ENCODE measurements at regions not wholly inside any gene's neighbourhood (a gene's known extent, or its start where the extent isn't known, plus 50 kb on each side); places are given as distances from the start of the nearest gene placed in this dataset.
"Not testable (repeated sequence)": the region's sequence is repeated elsewhere in the genome, so short reads cannot be mapped to it uniquely, and the experiment has no call there.

DNA sequence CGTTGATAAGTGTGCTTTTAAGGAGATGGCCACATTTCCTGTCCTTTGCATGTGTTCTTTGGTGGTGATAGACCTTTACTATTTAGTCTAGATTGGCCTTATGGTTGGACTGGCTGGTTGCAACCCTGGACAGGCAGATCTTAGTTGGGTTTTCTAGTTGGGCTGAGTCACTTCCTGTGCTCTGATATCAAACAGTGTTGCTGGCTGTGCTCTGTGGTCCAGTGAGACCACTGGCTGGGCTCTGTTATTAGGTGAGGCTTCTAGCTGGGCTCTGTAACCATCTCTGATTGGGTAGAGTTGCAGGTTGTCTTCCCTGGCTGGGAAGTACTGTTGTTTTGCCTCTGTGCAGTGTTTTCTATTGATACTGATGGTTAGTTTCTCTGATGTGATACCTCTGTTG, 432.5 kb downstream of the LRRC70 start:
- Mint-ChIP-seq H3K4me1 (ENCODE audit: low read depth, unreplicated experiment) (no peaks in the 10 kb centered on the region), H3K9me3 (ENCODE audit: unreplicated experiment) (peaks cover 47% of the 10 kb centered on the region), H3K4me3 (ENCODE audit: unreplicated experiment) (no peak overlapping the region), H3K36me3 (ENCODE audit: insufficient read depth, unreplicated experiment) (no peaks in the 10 kb centered on the region), H3K27me3 (ENCODE audit: insufficient read depth, unreplicated experiment) (no peaks in the 10 kb centered on the region), H3K27ac (ENCODE audit: unreplicated experiment) (no peak overlapping the region)
- ChIA-PET CTCF (no interaction called here), POLR2A (no interaction called here)
- H3K27me3 ChIP-seq (replicated peaks; ENCODE audit: control insufficient read depth, insufficient read depth, low read length) = no peaks in the 10 kb centered on the region
- H3K36me3 ChIP-seq (ENCODE audit: control insufficient read depth, insufficient read depth, low read length) = no peaks in the 10 kb centered on the region
- H3K9me3 ChIP-seq = peaks cover 11% of the 10 kb centered on the region; the same call in 1 of the 2 replicates
- no peak for DNase-seq
- H3K4me1 ChIP-seq = no peaks in the 10 kb centered on the region
- no TSS peak for BruUV-seq (replicated peaks)
- no peak overlapping the region for H3K4me3 ChIP-seq (ENCODE audit: low read depth, low read length)
- TF ChIP-seq, protein P1, sequence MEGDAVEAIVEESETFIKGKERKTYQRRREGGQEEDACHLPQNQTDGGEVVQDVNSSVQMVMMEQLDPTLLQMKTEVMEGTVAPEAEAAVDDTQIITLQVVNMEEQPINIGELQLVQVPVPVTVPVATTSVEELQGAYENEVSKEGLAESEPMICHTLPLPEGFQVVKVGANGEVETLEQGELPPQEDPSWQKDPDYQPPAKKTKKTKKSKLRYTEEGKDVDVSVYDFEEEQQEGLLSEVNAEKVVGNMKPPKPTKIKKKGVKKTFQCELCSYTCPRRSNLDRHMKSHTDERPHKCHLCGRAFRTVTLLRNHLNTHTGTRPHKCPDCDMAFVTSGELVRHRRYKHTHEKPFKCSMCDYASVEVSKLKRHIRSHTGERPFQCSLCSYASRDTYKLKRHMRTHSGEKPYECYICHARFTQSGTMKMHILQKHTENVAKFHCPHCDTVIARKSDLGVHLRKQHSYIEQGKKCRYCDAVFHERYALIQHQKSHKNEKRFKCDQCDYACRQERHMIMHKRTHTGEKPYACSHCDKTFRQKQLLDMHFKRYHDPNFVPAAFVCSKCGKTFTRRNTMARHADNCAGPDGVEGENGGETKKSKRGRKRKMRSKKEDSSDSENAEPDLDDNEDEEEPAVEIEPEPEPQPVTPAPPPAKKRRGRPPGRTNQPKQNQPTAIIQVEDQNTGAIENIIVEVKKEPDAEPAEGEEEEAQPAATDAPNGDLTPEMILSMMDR (IDR thresholded peaks at IDR 0.05; ENCODE audit: insufficient read depth in 1 of 2, low read depth in 1 of 2, low read length in 1 of 2, severe bottlenecking in 1 of 2, unreplicated experiment in 1 of 2) = no peak
- intact Hi-C loops (cut with micrococcal nuclease; ENCODE audit: unreplicated experiment) = no loop called here

DNA sequence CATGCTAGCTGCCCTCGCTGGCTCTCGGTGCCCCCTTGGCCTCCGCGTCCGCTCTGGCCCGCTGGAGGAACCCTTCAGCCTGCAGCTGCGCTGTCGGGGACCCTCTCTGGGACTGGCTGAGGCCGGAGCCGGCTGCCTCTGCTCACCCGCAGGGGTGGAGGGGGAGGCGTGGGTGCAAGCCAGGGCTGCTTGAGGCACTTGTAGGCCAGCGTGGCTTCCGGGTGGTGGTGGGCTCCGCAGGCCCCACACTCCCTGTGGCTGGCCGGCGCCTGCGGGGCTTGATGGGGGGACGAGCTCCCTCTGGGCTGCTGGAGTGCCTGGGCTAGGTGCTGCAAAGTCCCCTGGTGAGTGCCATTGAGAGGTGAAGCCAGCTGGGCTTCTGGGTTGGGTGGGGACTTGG, 429.6 kb downstream of the LRRC70 start:
- Mint-ChIP-seq H3K4me3 (ENCODE audit: unreplicated experiment) (no peak overlapping the region), H3K27me3 (ENCODE audit: insufficient read depth, unreplicated experiment) (no peaks in the 10 kb centered on the region), H3K9me3 (ENCODE audit: unreplicated experiment) (peaks cover 39% of the 10 kb centered on the region), H3K27ac (ENCODE audit: unreplicated experiment) (no peak overlapping the region), H3K4me1 (ENCODE audit: low read depth, unreplicated experiment) (no peaks in the 10 kb centered on the region), H3K36me3 (ENCODE audit: insufficient read depth, unreplicated experiment) (no peaks in the 10 kb centered on the region)
- intact Hi-C loops (cut with micrococcal nuclease; ENCODE audit: unreplicated experiment) = no loop called here
- no peaks in the 10 kb centered on the region for H3K27me3 ChIP-seq (replicated peaks; ENCODE audit: control insufficient read depth, insufficient read depth, low read length)
- BruUV-seq (replicated peaks) = no TSS peak
- CTCF ChIA-PET = no interaction called here
- H3K9me3 ChIP-seq = peaks cover 9% of the 10 kb centered on the region
- no peaks in the 10 kb centered on the region for H3K36me3 ChIP-seq (ENCODE audit: control insufficient read depth, insufficient read depth, low read length)
- POLR2A ChIA-PET = no interaction called here
- no peak for DNase-seq
- TF ChIP-seq, protein P1 (IDR thresholded peaks at IDR 0.05; ENCODE audit: insufficient read depth in 1 of 2, low read depth in 1 of 2, low read length in 1 of 2, severe bottlenecking in 1 of 2, unreplicated experiment in 1 of 2) = no peak
- H3K4me3 ChIP-seq (ENCODE audit: low read depth, low read length) = no peak overlapping the region
- no peaks in the 10 kb centered on the region for H3K4me1 ChIP-seq

DNA sequence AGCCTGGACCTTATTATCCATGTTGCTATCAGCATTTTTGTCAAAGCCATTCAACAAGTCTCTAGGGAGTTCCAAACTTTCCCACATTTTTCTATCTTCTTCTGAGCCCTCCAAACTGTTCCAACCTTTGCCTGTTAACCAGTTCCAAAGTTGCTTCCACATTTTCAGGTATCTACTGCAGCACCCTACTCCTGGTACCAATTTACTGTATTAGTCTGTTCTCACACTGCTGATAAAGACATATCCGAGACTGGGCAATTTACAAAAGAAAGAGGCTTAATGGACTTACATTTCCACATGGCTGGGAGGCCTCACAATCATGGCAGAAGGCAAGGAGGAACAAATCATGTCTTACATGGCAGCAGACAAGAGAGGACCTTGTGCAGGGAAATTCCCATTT, 416.2 kb downstream of the LRRC70 start:
- H3K27me3 Mint-ChIP-seq (ENCODE audit: insufficient read depth, unreplicated experiment); H3K36me3 ChIP-seq (ENCODE audit: control insufficient read depth, insufficient read depth, low read length); DNase-seq; POLR2A ChIA-PET; BruUV-seq (replicated peaks); H3K36me3 Mint-ChIP-seq (ENCODE audit: insufficient read depth, unreplicated experiment); H3K4me3 Mint-ChIP-seq (ENCODE audit: unreplicated experiment); intact Hi-C loops (cut with micrococcal nuclease; ENCODE audit: unreplicated experiment); H3K4me3 ChIP-seq (ENCODE audit: low read depth, low read length); H3K4me1 Mint-ChIP-seq (ENCODE audit: low read depth, unreplicated experiment); H3K4me1 ChIP-seq; H3K27ac Mint-ChIP-seq (ENCODE audit: unreplicated experiment); CTCF ChIA-PET; H3K27me3 ChIP-seq (replicated peaks; ENCODE audit: control insufficient read depth, insufficient read depth, low read length): not testable (repeated sequence)
- H3K9me3 ChIP-seq = peaks cover 16% of the 10 kb centered on the region; the same call in 1 of the 2 replicates
- peaks cover 78% of the 10 kb centered on the region for H3K9me3 Mint-ChIP-seq (ENCODE audit: unreplicated experiment)

DNA sequence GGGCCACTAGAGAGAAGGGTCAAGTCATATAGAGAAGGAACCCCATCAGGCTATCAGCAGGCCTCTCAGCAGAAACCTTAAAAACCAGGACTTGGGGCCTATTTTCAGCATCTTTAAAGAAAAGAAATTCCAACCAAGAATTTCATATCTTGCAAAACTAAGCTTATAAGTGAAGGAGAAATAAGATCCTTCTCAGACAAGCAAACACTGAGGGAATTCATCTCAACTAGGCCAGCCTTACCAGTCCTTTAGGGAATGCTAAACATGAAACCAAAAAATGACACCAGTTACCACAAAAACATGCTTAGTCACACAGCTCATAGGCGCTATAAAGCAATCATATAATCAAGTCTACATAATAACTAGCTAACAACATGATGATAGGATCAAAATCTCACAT, 407.1 kb downstream of the LRRC70 start:
- Mint-ChIP-seq H3K27me3 (ENCODE audit: insufficient read depth, unreplicated experiment) (no peaks in the 10 kb centered on the region), H3K9me3 (ENCODE audit: unreplicated experiment) (peaks cover 63% of the 10 kb centered on the region), H3K4me3 (ENCODE audit: unreplicated experiment) (no peak overlapping the region), H3K4me1 (ENCODE audit: low read depth, unreplicated experiment) (no peaks in the 10 kb centered on the region), H3K36me3 (ENCODE audit: insufficient read depth, unreplicated experiment) (no peaks in the 10 kb centered on the region), H3K27ac (ENCODE audit: unreplicated experiment) (no peak overlapping the region)
- BruUV-seq (replicated peaks) = no TSS peak
- H3K4me1 ChIP-seq = no peaks in the 10 kb centered on the region
- no peak for DNase-seq
- no peaks in the 10 kb centered on the region for H3K36me3 ChIP-seq (ENCODE audit: control insufficient read depth, insufficient read depth, low read length)
- CTCF ChIA-PET = no interaction called here
- H3K4me3 ChIP-seq (ENCODE audit: low read depth, low read length) = no peak overlapping the region
- TF ChIP-seq, protein P1 (IDR thresholded peaks at IDR 0.05; ENCODE audit: insufficient read depth in 1 of 2, low read depth in 1 of 2, low read length in 1 of 2, severe bottlenecking in 1 of 2, unreplicated experiment in 1 of 2) = no peak
- POLR2A ChIA-PET = no interaction called here
- H3K27me3 ChIP-seq (replicated peaks; ENCODE audit: control insufficient read depth, insufficient read depth, low read length) = no peaks in the 10 kb centered on the region
- intact Hi-C loops (cut with micrococcal nuclease; ENCODE audit: unreplicated experiment) = no loop called here
- H3K9me3 ChIP-seq = peaks cover 39% of the 10 kb centered on the region
